LNCAP (cell line): ENCODE measurements at regions not wholly inside any gene's neighbourhood (a gene's known extent, or its start where the extent isn't known, plus 50 kb on each side); places are given as distances from the start of the nearest gene placed in this dataset.

Experiments
- CTCF ChIP-seq: fragments of 450-650 bp; IDR thresholded peaks from 2 replicates; pipeline ENCODE4 v1.5.1; 2017; ENCODE audit warnings: mild to moderate bottlenecking

- TF ChIP-seq CTCF = no peak
Measured at GRCh38 chr18:40222776-40223175, 1732.3 kb upstream of the PIK3C3 start.

DNA sequence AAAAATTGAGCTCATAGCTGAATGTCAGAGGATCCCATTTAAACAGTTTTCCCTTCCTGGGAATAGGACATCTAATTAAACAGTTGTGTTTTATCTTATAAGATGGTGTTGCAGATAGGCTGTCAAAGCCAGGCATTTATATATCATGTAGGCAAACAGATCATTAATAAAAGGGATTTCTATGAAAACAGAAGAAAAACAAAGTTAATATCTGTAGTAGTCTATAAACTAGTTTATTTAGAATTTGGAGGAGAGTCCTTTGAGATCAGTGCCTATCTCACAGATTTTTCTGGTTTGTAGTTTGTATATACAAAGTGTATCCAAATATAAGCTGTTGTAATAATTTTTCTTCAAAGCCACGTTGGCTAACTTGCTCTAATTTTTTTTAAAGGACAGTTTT is 1738.2 kb upstream of the PIK3C3 start:
- no peak for TF ChIP-seq CTCF

DNA sequence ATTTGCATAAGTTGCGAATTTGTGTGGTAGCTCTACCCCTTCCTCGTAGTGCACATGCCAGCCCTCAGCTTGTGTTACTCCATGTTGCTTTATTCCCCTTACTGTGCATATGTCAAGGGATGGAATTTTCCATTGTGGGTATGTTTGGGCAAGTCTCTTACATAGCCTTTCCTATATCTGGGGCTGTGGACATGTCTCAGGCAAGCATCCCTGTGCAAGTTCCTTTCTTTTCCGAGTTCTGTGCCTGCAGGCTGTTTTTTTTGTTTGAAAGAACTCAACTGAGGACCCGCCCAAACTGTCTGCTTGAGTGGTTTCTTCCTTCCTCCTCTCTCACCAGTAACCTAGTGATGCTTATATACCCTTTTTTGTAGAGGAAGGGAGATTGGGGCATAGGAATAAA is 1739.1 kb upstream of the PIK3C3 start:
- no peak for TF ChIP-seq CTCF

DNA sequence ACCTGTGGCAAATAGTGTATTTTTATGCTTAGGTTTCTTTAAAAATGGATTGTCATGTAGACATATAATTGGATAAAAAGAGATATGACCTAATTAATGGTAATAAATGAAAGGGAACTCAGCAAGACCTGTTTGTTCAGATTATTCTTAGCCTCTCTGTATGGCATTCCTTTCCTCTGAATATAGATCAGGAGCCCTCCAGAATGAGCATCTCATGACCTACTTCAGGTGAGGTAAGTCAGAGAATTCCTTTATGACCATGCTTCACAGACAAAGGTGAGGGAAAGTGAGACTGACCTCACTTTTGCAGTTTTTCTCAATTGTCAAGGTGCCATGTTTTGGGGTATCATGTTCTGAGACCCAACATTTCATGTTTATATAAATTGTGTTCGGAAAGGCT is 1744.3 kb upstream of the PIK3C3 start:
- TF ChIP-seq CTCF = no peak

DNA sequence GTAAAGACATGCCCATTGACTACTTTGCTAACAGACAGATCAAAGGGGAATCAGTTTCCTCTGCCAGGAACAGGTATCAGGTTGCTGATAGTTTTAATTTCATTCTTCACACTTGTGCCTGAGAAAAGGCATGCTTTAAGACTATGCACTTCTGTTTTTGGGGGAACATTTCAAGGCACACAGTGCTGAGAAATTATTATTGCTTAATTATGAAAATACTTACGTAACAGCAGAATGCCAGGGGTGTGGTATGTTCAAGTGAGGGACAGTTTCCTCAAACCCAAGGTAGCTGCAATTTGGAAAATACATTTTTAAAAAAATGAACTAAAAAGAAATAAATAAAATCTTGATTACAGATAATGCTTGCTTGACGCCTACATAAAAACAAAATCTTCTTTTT is 1746.1 kb upstream of the PIK3C3 start:
- no peak for TF ChIP-seq CTCF

DNA sequence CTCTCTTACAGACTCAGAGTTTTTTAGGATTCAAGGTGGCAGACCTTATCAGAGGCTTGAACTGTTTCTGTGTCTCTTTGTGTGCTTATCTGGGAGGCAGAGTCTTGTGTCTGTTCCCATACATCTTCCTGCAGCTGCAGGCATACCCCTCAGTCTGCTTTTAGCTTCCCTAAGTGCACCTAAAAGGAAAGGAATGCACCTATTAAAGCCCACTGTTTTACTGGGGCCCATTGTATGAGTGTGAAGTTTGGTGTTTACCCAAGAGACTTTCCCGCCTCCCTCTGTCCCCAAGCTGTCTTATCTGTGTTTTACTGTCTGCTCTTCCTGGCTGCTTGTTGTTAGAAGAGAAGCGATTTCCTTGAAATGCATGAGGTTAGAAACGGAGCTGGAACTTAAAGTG is 1757.3 kb upstream of the PIK3C3 start:
- no peak for TF ChIP-seq CTCF

DNA sequence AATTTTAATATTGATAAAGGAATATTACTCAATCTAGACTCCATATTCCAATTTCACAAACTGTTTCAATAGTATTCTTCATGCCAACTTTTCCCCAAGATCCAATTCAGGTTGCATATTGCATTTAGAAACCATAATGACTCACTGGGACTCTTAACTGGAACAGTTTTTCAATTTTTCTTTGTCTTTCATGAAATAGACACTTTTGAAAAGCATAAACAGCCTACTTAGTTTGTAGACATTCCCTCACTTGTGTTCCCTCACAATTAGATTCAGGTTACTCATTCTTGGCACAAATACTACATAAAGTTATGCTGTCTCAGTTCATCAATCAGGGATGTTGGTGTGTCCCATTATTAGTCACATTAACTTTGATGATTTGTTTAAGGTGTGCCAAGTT is 1768.4 kb upstream of the PIK3C3 start:
- no peak for TF ChIP-seq CTCF

DNA sequence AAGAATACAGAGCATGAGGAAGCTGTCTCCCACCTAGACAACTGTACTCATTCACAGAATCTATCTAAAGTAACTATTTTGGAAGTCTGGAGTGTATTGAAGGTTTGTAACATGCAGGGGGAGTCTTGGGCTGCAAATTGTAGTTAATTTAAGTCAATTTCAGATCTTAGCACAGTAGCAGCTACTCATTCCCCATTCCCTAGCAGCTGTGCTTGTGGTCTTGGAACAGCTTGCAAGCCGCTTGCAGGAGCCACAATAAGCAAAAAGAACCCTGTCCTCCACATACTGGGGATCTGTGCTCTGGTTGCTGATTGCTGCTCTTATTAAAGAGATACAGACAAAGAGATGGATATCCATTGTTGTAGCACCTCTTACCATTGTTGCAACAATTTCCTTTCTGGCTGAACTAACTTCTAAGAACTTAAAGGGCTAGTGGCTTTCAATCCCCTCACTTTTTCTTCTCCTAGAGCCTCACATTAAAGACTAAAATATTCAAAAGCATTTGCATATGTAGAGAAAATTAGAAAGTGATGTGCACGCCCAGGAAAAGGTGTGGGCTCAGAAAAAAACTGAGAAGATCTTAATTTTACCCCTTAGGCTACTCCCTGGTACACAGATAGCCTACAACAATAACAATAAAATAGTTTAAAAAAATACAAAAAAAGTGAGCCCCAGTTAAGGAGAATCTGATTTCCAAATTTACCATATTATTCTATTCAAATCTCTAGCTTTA is 1775.1 kb upstream of the PIK3C3 start:
- no peak for TF ChIP-seq CTCF
